NCI-H146 treated with DMSO at 0.1 percent for 48 hours (cell line): ENCODE measurements at regions not wholly inside any gene's neighbourhood (a gene's known extent, or its start where the extent isn't known, plus 50 kb on each side); places are given as distances from the start of the nearest gene placed in this dataset.

Source experiments
- DNase-seq: peaks from one replicate; lab custom pipeline; 2025; ENCODE audit not compliant: unreplicated experiment; lab: John Stamatoyannopoulos, UW

- DNase-seq, result no peak
These were observed 384.5 kb upstream of the CDH4 start for GRCh38 chr20:60867589-60867988.

- no peak for DNase-seq
These were observed 383.7 kb upstream of the CDH4 start for GRCh38 chr20:60868316-60868891.

- no peak for DNase-seq
These were observed 383.0 kb upstream of the CDH4 start for GRCh38 chr20:60869087-60869486.

GRCh38 chr20:60869625-60870024 is 382.4 kb upstream of the CDH4 start:
- no peak for DNase-seq

GRCh38 chr20:60870040-60870439 is 382.0 kb upstream of the CDH4 start:
- no peak for DNase-seq

- no peak for DNase-seq
These were observed 379.8 kb upstream of the CDH4 start for GRCh38 chr20:60872224-60872623.

- DNase-seq, result no peak
These were observed 374.8 kb upstream of the CDH4 start for GRCh38 chr20:60877071-60877857.

- DNase-seq, result no peak
These were observed 369.2 kb upstream of the CDH4 start for GRCh38 chr20:60882836-60883235.

GRCh38 chr20:60883496-60883895 is 368.6 kb upstream of the CDH4 start:
- DNase-seq, result no peak

- DNase-seq, result no peak
These were observed 367.8 kb upstream of the CDH4 start for GRCh38 chr20:60884277-60884676.

- DNase-seq, result no peak
These were observed 363.3 kb upstream of the CDH4 start for GRCh38 chr20:60888771-60889170.

- no peak for DNase-seq
These were observed 359.8 kb upstream of the CDH4 start for GRCh38 chr20:60892095-60892813.

GRCh38 chr20:60894091-60894490 is 358.0 kb upstream of the CDH4 start:
- DNase-seq, result no peak

- no peak for DNase-seq
These were observed 356.5 kb upstream of the CDH4 start for GRCh38 chr20:60895363-60896079.

- no peak for DNase-seq
These were observed 354.1 kb upstream of the CDH4 start for GRCh38 chr20:60897976-60898375.

GRCh38 chr20:60899320-60899719 is 352.7 kb upstream of the CDH4 start:
- DNase-seq, result no peak

GRCh38 chr20:60900618-60901017 is 351.4 kb upstream of the CDH4 start:
- DNase-seq, result no peak

- no peak for DNase-seq
These were observed 350.2 kb upstream of the CDH4 start for GRCh38 chr20:60901831-60902230.

GRCh38 chr20:60903325-60903971 is 348.6 kb upstream of the CDH4 start:
- DNase-seq, result no peak

GRCh38 chr20:60904730-60905129 is 347.3 kb upstream of the CDH4 start:
- DNase-seq, result no peak

GRCh38 chr20:60905919-60906318 is 346.1 kb upstream of the CDH4 start:
- DNase-seq, result no peak
